Tongue (tissue), 1 donor: ENCODE measurements at regions not wholly inside any gene's neighbourhood (a gene's known extent, or its start where the extent isn't known, plus 50 kb on each side); places are given as distances from the start of the nearest gene placed in this dataset.
"Not testable (repeated sequence)": the region's sequence is repeated elsewhere in the genome, so short reads cannot be mapped to it uniquely, and the experiment has no call there.

ENCODE experiments used
- DNase-seq: peaks from one replicate; pipeline ENCODE4 v3.0.0-alpha.2; 2015

- DNase-seq: not testable (repeated sequence)
Observed at GRCh38 chr18:46229641-46230040, 125.5 kb downstream of the HAUS1 start.

GRCh38 chr18:46236156-46236555 is 132.0 kb downstream of the HAUS1 start:
- no peak for DNase-seq

- no peak for DNase-seq
Observed at GRCh38 chr18:46237891-46238290, 133.7 kb downstream of the HAUS1 start.

- no peak for DNase-seq
Observed at GRCh38 chr18:46239549-46239948, 135.4 kb downstream of the HAUS1 start.

GRCh38 chr18:46239998-46240397 is 135.8 kb downstream of the HAUS1 start:
- no peak for DNase-seq

- DNase-seq: not testable (repeated sequence)
Observed at GRCh38 chr18:46241393-46241792, 137.2 kb downstream of the HAUS1 start.

GRCh38 chr18:46242183-46242582 is 138.0 kb downstream of the HAUS1 start:
- no peak for DNase-seq

GRCh38 chr18:46243095-46243494 is 138.9 kb downstream of the HAUS1 start:
- no peak for DNase-seq

- no peak for DNase-seq
Observed at GRCh38 chr18:46243673-46244072, 139.5 kb downstream of the HAUS1 start.

GRCh38 chr18:46246101-46246500 is 141.9 kb downstream of the HAUS1 start:
- no peak for DNase-seq

GRCh38 chr18:46247942-46248341 is 143.8 kb downstream of the HAUS1 start:
- DNase-seq: no peak

GRCh38 chr18:46250084-46250811 is 146.1 kb downstream of the HAUS1 start:
- peak; percentile 63 for DNase-seq

- no peak for DNase-seq
Observed at GRCh38 chr18:46250812-46251173, 146.6 kb downstream of the HAUS1 start.

GRCh38 chr18:46252759-46253158 is 148.6 kb downstream of the HAUS1 start:
- DNase-seq: no peak

- no peak for DNase-seq
Observed at GRCh38 chr18:46253498-46253897, 149.3 kb downstream of the HAUS1 start.

- DNase-seq: no peak
Observed at GRCh38 chr18:46256078-46256477, 151.9 kb downstream of the HAUS1 start.

- DNase-seq: peak; percentile 66
Observed at GRCh38 chr18:46257366-46257765, 153.2 kb downstream of the HAUS1 start.

- DNase-seq: peak; percentile 16
Observed at GRCh38 chr18:46260016-46260878, 156.1 kb downstream of the HAUS1 start.

GRCh38 chr18:46260879-46261143 is 156.6 kb downstream of the HAUS1 start:
- no peak for DNase-seq

GRCh38 chr18:46261799-46262198 is 157.6 kb downstream of the HAUS1 start:
- no peak for DNase-seq

GRCh38 chr18:46262856-46263255 is 158.7 kb downstream of the HAUS1 start:
- no peak for DNase-seq

- DNase-seq: peak; percentile 58
Observed at GRCh38 chr18:46264255-46264654, 160.1 kb downstream of the HAUS1 start.

- DNase-seq: no peak
Observed at GRCh38 chr18:46265196-46266156, 161.3 kb downstream of the HAUS1 start.
